GM23338 (cell line): ENCODE measurements at regions not wholly inside any gene's neighbourhood (a gene's known extent, or its start where the extent isn't known, plus 50 kb on each side); places are given as distances from the start of the nearest gene placed in this dataset.

Source experiments
- CREB1 ChIP-seq: fragments of 250-450 bp; sonication (Bioruptor Pico); IDR thresholded peaks from 2 replicates; pipeline ENCODE4 v1.5.0; 2020; ENCODE audit warnings: low read depth, mild to moderate bottlenecking, moderate library complexity
- CTCF ChIP-seq, 2 experiments: fragments of 200-600 bp in 1 of 2; sonication (generic) in 1 of 2; conservative IDR thresholded peaks; 2 replicates each; pipeline versions ENCODE4 v1.5.1 to v1.6.1; 2016 to 2017; ENCODE audit warnings: antibody characterized with exemption in 2 of 2, low read depth in 2 of 2, mild to moderate bottlenecking in 2 of 2, moderate library complexity in 1 of 2
- EZH2 ChIP-seq: fragments of 200-600 bp; sonication (generic); IDR thresholded peaks from one replicate; pipeline ENCODE4 v1.8.0; 2017; ENCODE audit warnings: antibody characterized with exemption, mild to moderate bottlenecking, low read depth; ENCODE audit not compliant: unreplicated experiment
- EZH2phosphoT487 ChIP-seq: fragments of 200-600 bp; sonication (generic); IDR thresholded peaks from one replicate; pipeline ENCODE4 v1.8.1; 2018; ENCODE audit warnings: antibody characterized with exemption; ENCODE audit not compliant: unreplicated experiment
- JUNB ChIP-seq: IDR thresholded peaks from one replicate; pipeline ENCODE4 v1.6.1; 2016; ENCODE audit warnings: antibody characterized with exemption; ENCODE audit not compliant: unreplicated experiment
- NANOG ChIP-seq: IDR thresholded peaks from 2 replicates; pipeline ENCODE4 v1.6.1; 2016; ENCODE audit warnings: antibody characterized with exemption, borderline replicate concordance
- POLR2AphosphoS5 ChIP-seq: IDR thresholded peaks from 2 replicates; pipeline ENCODE4 v1.6.1; 2016; ENCODE audit warnings: antibody characterized with exemption, low read depth
- REST ChIP-seq: IDR thresholded peaks from one replicate; pipeline ENCODE4 v1.6.1; 2018; ENCODE audit warnings: antibody characterized with exemption; ENCODE audit not compliant: unreplicated experiment
- ZNF114 ChIP-seq: fragments of 250-450 bp; sonication (Bioruptor Pico); IDR thresholded peaks from 2 replicates; pipeline ENCODE4 v1.5.0; 2020; ENCODE audit warnings: mild to moderate bottlenecking, moderate library complexity
- TF ChIP-seq, protein P1 (sequence below): fragments of 250-450 bp; sonication (Bioruptor Pico); IDR thresholded peaks from 2 replicates; pipeline ENCODE4 v1.5.0; 2020; ENCODE audit warnings: mild to moderate bottlenecking, moderate library complexity

- TF ChIP-seq EZH2phosphoT487 (no peak), CREB1 (CRISPR knock-in tag) (no peak), CTCF (conservative IDR thresholded peaks at IDR 0.05; ENCODE audit: low read depth in 2 of 2) (no peak), POLR2AphosphoS5 (no peak), EZH2 (no peak), REST (no peak), ZNF114 (CRISPR knock-in tag) (no peak), JUNB (no peak), NANOG (no peak)
- TF ChIP-seq, protein P1, sequence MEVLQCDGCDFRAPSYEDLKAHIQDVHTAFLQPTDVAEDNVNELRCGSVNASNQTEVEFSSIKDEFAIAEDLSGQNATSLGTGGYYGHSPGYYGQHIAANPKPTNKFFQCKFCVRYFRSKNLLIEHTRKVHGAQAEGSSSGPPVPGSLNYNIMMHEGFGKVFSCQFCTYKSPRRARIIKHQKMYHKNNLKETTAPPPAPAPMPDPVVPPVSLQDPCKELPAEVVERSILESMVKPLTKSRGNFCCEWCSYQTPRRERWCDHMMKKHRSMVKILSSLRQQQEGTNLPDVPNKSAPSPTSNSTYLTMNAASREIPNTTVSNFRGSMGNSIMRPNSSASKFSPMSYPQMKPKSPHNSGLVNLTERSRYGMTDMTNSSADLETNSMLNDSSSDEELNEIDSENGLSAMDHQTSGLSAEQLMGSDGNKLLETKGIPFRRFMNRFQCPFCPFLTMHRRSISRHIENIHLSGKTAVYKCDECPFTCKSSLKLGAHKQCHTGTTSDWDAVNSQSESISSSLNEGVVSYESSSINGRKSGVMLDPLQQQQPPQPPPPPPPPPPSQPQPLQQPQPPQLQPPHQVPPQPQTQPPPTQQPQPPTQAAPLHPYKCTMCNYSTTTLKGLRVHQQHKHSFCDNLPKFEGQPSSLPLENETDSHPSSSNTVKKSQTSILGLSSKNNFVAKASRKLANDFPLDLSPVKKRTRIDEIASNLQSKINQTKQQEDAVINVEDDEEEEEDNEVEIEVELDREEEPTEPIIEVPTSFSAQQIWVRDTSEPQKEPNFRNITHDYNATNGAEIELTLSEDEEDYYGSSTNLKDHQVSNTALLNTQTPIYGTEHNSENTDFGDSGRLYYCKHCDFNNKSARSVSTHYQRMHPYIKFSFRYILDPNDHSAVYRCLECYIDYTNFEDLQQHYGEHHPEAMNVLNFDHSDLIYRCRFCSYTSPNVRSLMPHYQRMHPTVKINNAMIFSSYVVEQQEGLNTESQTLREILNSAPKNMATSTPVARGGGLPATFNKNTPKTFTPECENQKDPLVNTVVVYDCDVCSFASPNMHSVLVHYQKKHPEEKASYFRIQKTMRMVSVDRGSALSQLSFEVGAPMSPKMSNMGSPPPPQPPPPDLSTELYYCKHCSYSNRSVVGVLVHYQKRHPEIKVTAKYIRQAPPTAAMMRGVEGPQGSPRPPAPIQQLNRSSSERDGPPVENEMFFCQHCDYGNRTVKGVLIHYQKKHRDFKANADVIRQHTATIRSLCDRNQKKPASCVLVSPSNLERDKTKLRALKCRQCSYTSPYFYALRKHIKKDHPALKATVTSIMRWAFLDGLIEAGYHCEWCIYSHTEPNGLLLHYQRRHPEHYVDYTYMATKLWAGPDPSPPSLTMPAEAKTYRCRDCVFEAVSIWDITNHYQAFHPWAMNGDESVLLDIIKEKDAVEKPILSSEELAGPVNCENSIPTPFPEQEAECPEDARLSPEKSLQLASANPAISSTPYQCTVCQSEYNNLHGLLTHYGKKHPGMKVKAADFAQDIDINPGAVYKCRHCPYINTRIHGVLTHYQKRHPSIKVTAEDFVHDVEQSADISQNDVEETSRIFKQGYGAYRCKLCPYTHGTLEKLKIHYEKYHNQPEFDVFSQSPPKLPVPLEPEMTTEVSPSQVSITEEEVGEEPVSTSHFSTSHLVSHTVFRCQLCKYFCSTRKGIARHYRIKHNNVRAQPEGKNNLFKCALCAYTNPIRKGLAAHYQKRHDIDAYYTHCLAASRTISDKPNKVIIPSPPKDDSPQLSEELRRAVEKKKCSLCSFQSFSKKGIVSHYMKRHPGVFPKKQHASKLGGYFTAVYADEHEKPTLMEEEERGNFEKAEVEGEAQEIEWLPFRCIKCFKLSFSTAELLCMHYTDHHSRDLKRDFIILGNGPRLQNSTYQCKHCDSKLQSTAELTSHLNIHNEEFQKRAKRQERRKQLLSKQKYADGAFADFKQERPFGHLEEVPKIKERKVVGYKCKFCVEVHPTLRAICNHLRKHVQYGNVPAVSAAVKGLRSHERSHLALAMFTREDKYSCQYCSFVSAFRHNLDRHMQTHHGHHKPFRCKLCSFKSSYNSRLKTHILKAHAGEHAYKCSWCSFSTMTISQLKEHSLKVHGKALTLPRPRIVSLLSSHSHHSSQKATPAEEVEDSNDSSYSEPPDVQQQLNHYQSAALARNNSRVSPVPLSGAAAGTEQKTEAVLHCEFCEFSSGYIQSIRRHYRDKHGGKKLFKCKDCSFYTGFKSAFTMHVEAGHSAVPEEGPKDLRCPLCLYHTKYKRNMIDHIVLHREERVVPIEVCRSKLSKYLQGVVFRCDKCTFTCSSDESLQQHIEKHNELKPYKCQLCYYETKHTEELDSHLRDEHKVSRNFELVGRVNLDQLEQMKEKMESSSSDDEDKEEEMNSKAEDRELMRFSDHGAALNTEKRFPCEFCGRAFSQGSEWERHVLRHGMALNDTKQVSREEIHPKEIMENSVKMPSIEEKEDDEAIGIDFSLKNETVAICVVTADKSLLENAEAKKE (CRISPR knock-in tag): no peak
These were observed 762.3 kb upstream of the GRM7 start for GRCh38 chr3:6098516-6099157.
